ENCODE measurements at regions not wholly inside any gene's neighbourhood (a gene's known extent, or its start where the extent isn't known, plus 50 kb on each side); places are given as distances from the start of the nearest gene placed in this dataset.
A peak's percentile ranks its signal among the peaks of the same experiment; 100 is the strongest.

DNA sequence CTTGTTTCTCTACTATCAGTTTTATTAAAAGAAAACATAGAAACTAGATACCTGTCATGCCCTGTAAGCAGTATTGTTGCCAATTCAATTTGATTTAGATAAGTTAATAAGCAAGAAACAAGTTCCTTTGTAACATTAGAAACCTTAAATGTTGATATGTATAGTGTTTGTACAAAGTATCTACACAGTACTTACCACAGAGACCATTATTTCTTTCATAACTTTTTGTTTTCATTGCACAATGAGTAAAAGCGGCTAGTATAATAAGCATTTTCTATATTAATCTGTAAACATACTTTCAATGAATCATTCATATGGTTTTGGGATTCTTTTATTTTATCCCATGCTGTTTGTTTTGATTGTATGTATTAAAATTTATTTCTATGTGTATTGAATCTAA, 305.1 kb downstream of the TTC6 start:
- no peak for DNase-seq

DNA sequence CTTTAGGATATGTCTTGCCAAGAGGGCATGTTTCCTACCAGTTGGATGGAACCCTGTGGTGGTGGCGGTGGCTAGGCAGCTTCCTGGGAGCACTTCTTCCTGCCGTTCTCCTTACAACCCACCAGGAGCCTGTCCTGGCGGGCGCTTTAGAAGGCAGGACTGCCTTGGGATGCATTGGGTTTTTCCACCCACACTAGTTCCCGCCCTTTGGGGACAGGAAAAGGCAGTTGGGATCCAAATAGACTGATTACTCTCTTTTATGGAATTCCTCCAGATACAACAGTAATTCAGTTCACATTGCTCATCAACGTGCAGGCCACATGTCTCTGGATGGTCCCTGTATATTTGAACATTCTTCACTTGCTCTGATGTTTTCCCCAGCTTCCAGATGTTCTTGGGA, 305.7 kb upstream of the SSTR1 start:
- DNase-seq = no peak

DNA sequence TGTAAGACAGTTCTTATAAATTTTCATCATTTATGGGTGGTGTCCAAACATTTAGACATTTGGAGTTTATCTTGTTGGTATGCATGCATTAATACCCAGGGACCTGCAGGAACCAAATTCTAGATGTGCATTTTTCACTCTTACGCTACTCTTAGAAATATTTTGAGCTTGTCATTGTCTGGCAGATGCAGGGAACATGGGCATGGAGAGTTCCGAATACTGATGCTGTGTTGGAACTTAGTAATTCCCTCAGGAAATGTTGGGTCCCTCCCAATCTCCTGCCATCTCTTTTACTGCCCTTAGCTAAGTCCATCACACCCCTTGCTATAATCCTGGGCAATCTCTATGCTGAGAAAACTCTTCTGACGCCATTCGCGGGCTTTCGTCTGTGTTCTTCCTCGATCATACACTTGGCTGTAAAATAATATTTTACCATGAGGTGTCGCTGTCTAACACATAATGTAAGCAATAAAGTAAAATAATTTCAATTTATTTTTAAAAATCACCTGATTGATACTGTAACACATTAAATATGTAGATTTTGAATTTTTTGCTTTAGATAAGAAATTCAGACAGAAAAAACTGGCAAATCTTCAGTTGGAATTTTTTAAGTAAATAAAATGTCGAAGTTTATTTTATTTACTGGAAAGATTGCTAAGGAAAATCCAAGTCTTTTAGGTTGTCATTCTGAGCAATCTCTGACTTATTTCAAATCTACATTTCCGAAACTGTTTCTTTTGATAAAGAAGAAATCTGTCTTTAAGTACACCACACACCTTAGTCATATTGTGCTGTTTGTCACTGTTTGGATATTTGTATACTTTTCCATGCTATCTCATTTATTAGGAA, 304.1 kb upstream of the SSTR1 start:
- peak; percentile 20 for DNase-seq

- DNase-seq = no peak
Measured at GRCh38 chr14:37924622-37925021, 283.1 kb upstream of the SSTR1 start.

DNA sequence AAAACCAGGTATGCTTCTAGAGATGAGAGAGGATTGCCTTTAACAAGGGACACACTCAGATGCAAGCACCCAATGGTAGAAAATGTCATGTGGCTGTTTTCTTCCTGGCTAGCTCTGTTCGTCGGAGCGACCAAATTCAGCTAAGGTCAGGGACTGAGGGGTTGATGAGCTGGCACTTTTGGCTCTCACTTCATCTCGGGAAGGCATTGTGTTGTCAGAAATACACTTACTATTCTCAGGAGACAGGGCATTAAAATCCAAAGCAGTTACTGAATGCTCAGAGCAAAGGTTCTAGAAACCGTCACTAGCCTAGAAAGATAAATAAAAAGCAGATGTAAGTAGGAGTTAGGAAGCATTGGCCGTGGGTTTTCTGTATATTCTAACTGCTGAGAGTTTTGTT, 275.7 kb upstream of the SSTR1 start:
- no peak for DNase-seq

- no peak for DNase-seq
Measured at GRCh38 chr14:37932481-37932880, 275.2 kb upstream of the SSTR1 start.

- no peak for DNase-seq
Measured at GRCh38 chr14:37936971-37937370, 270.7 kb upstream of the SSTR1 start.

- no peak for DNase-seq
Measured at GRCh38 chr14:37939442-37940028, 268.2 kb upstream of the SSTR1 start.

DNA sequence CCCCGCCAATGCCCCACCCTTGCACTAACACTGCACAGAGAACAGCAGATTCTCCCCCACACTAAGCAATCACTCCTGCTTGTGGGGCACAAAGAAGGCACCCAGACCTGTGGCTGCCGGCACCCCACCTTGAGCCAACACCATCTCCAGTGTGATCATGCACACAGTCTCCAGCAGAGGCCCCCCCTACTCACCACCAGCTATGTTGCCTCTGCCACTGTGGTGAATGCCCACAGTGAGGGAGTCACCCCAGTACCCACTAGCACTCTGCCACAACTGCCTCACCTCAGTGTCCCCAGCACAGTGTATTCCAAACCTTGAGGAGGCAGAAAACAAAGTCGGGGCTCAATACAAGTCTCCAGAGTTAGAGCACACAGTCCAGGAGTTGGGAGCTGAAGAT, 261.7 kb upstream of the SSTR1 start:
- no peak for DNase-seq

- no peak for DNase-seq
Measured at GRCh38 chr14:37946819-37947218, 260.9 kb upstream of the SSTR1 start.

DNA sequence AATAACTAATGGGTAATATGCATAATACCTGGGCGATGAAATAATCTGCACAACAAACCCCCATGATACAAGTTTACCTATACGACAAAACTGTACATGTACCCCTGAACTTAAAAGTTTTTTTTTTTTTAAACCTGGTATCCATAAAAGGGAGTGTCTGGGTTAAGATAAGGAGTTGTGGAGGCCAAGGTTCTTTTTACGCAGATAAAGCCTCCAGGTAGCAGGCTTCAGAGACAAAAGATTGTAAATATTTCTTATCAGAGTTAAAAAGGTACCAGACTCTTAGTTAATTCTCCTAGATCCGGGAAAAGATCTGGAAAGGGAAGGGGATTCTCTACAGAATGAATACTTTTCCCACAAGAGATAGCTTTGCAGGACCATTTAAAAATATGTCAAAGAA, 259.4 kb upstream of the SSTR1 start:
- DNase-seq = no peak

DNA sequence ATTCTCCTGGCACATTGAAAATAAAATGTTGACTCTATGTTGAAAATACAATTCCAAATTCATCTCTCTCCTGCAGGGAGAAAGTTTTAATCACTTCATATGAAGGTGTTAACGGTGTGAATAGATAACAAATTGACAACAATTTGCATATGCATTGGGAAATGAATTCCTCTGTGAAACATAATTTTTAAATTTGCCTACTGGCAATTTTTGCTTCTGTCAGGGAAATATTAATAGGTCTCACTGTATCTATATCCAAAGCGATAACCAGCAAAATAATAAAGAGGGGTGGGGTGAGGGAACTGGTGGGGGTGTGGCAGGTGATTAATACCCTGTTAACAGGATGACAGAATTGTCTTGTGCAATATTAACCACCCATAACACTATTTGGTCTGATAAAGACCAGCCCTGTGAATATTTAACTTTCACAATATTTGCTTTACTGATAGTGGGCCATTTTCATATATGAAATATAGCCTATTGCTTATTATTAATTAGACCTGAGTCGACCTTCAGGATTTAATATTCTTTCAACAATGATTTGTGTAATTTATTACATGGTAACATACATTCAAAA, 239.0 kb upstream of the SSTR1 start:
- DNase-seq = no peak

DNA sequence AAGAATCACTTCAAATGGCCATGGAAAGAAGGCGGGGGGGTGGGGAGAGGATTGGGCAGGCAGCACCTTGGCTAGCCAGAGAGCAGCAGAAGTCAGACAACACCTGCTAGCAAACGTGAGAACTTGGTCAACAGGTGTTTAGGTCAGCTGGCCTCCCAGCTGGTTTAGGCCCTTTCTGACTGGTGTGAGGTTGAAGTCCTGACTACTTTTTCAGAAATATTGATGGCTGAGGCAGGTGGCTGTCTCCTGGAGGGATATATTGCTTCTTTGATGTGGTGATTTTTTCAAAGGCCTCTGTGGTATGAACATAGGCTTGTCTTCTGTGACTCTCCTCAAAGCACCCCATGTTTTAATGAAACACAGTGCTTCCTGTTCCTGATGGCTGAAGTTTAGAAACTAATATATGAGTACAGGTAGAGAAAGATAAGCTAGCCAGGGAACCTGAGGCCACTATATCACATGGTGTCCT, 238.2 kb upstream of the SSTR1 start:
- no peak for DNase-seq

GRCh38 chr14:37970696-37971095, 237.0 kb upstream of the SSTR1 start:
- DNase-seq = no peak

- peak; percentile 6 for DNase-seq
Measured at GRCh38 chr14:37972941-37973887, 234.5 kb upstream of the SSTR1 start.

DNA sequence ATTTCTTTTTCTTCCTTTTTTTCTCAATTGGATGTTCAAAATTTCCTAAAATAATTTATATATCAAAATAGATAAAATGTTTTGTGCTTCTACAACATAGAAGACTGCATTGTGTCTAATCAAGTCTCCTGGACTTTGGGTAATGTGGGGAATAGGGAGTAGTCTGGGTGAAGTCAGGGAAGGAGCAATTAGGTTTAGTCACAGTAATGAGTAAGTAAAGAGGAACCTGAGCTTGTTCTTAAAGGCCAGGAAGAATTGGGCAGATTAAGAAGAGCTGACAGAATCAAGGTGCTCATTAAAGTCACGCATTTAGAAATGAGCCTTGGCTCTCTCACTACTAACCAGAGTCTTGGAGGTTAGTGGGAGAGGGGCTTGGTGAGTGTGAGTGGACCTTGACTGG, 233.3 kb upstream of the SSTR1 start:
- DNase-seq = no peak

DNA sequence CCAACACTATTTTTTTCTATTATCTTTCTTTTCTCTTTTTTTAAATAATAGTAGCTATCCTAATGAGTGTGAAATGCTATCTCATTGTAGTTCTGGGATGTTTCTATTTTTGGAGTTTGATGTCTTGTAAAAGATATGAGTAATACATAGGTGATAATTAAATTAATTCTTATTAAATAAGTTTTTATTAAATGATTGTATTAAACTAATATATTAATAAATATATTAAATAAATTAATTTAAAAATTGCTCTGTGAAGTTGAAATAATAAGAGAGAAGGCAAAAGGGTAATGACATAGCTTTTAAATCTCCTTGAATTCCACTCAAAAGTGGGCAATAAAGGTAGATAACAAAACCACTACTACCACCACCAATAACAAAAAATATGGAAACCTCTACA, 230.2 kb upstream of the SSTR1 start:
- no peak for DNase-seq

- peak; percentile 24 for DNase-seq
Measured at GRCh38 chr14:37985826-37986470, 221.8 kb upstream of the SSTR1 start.

DNA sequence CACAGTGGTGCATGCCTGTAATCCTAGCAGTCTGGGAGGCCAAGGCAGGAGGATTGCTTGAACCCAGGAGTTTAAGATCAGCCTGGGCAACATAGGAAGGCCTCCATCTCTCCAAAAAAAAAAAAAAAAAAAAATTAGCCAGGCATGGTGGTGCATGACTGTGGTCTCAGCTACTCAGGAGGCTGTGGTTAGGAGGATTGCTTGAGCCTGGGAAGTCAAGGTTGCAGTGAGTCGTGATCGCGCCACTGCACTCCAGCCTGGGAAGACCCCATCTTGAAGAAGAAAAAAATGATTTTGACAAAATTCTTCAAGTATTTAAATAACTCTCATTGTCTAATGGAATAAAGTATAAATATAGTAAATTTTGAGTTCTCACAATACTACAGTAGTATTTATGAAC, 219.2 kb upstream of the SSTR1 start:
- DNase-seq = no peak

GRCh38 chr14:37991027-37991426, 216.7 kb upstream of the SSTR1 start:
- no peak for DNase-seq

DNA sequence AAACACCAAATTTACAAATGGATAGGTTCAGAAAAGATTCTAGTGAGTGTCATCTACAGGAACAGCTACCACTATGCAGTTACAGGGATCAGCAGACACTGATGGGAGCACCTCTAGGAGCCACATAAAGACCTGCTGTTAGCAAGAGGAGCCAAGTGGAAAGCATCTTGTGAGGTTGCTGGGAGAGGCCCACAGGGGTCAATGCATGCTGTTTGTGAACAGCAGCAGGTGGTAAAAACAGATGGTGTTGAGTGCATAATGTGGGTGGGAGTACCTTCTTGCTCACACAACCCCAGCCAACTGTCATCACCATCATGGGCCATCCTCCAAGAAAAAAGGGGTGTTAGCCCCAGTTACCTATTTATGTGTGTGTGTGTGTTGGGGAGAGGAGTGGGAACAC, 215.2 kb upstream of the SSTR1 start:
- no peak for DNase-seq

DNA sequence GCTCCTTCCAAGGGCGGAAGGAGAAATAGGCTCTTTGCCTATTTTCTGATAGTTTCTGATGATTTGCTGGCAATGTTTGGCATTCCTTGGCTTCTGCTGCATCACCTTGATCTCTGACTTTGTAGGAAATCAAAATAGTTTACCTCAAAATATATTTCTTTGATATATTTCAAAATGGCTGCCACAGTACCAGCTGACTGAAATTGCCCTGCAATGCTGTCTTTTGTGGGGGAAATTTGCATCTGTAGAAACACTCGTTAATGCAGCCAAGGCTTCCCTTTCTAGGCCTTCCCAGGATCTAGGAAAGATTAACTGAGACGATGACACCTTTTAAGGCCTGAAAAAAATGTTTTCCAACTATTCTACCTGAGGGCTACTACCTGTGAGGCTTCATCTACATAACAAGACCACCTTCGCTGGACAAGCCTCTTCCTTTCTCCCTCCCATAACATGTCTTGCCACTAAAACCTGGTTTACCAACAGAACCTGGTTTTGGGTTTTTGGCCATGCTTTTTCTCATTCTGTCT, 212.8 kb upstream of the SSTR1 start:
- DNase-seq = no peak

Measured in right kidney (tissue), 1 donor.